Transverse colon (tissue), 4 donors: ENCODE measurements at regions not wholly inside any gene's neighbourhood (a gene's known extent, or its start where the extent isn't known, plus 50 kb on each side); places are given as distances from the start of the nearest gene placed in this dataset.

Experiments
- CTCF ChIP-seq, 5 experiments: fragments of 200-600 bp in 3 of 5; fragments of 450-650 bp in 2 of 5; sonication (generic) in 3 of 5; IDR thresholded peaks; 1 replicate in 2 of 5; 2 replicates in 3 of 5; pipeline ENCODE4 v1.5.1; 2016 to 2017; ENCODE audit warnings: antibody characterized with exemption in 5 of 5, inconsistent platforms in 3 of 5, mild to moderate bottlenecking in 2 of 5, moderate library complexity in 1 of 5
- EP300 ChIP-seq: sonication (generic); formaldehyde crosslinking; IDR thresholded peaks from one replicate; pipeline ENCODE4 v1.6.1; 2017; ENCODE audit warnings: antibody characterized with exemption, low read depth
- POLR2A ChIP-seq: fragments of 450-650 bp; IDR thresholded peaks from one replicate; pipeline ENCODE4 v1.6.1; 2016; ENCODE audit warnings: antibody characterized with exemption, mild to moderate bottlenecking, moderate library complexity
- POLR2AphosphoS5 ChIP-seq, 3 donors: sonication (generic); formaldehyde crosslinking; IDR thresholded peaks; one replicate each; pipeline ENCODE4 v1.6.1; 2016; ENCODE audit warnings: antibody characterized with exemption in 3 of 3

- TF ChIP-seq POLR2A (no peak), CTCF (IDR thresholded peaks at IDR 0.05) (no peak), EP300 (no peak), POLR2AphosphoS5 (IDR thresholded peaks at IDR 0.05) (no peak)
Measured at GRCh38 chr13:47350334-47351124, 453.7 kb upstream of the HTR2A start.
